ENCODE measurements at regions not wholly inside any gene's neighbourhood (a gene's known extent, or its start where the extent isn't known, plus 50 kb on each side); places are given as distances from the start of the nearest gene placed in this dataset.
"Not testable (repeated sequence)": the region's sequence is repeated elsewhere in the genome, so short reads cannot be mapped to it uniquely, and the experiment has no call there.

DNA sequence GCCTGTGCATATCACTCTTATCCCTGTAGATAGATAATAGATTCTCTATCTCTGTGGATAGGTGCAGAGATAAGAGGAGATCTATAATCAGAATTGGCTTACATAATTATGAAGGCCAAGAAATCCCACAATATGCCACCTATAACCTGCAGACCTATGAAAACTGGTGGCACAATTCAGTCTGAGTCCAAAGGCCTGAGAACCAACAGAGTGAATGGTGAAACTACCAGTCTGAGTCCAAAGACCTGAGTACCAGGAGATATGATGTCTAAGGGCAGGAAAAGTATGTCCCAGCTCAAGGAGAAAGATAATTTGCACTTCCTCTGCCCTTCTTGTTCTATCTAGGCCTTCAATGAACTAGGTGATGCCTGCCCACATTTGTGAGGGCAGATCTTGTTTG lies 54.6 kb upstream of the GOLGA8O start:
- H3K4me1 ChIP-seq (ENCODE audit: control insufficient read depth in 1 of 2, insufficient read depth in 2 of 2, low read length in 2 of 2); H3K27ac ChIP-seq (ENCODE audit: low read depth in 1 of 2, low read length in 2 of 2); intact Hi-C loops (cut with DNase I); ATAC-seq (ENCODE audit: low FRiP score); H3K4me3 ChIP-seq (ENCODE audit: low read length in 2 of 2); DNase-seq; H3K27me3 ChIP-seq (ENCODE audit: control insufficient read depth in 1 of 2, insufficient read depth in 2 of 2, low read length in 1 of 2); H3K9me3 ChIP-seq (ENCODE audit: control insufficient read depth, low read length); H3K36me3 ChIP-seq (ENCODE audit: control insufficient read depth in 1 of 2, insufficient read depth in 2 of 2, low read length in 1 of 2): not testable (repeated sequence)

DNA sequence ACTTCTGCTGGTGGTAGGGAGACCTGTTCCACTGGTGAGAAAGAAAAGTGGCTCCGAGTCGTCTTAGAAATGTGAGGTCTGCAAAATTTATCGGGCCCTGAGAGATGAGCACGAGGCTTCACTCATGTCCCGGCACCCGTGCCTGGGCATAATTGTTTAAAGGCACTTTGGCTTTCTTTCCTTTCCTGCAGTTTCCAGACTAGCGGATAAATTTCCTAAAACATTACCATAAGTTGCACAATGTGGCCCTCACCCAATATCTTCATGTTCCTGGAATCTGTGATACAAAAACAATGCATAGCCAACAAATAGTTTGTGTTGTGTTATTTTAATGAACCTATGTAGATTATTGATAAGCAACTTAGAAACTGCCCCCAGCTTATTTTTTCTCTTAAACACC lies 52.6 kb upstream of the GOLGA8O start:
- H3K4me1 ChIP-seq (ENCODE audit: control insufficient read depth in 1 of 2, insufficient read depth in 2 of 2, low read length in 2 of 2); H3K4me3 ChIP-seq (ENCODE audit: low read length in 2 of 2); H3K27me3 ChIP-seq (ENCODE audit: control insufficient read depth in 1 of 2, insufficient read depth in 2 of 2, low read length in 1 of 2); H3K9me3 ChIP-seq (ENCODE audit: control insufficient read depth, low read length); H3K36me3 ChIP-seq (ENCODE audit: control insufficient read depth in 1 of 2, insufficient read depth in 2 of 2, low read length in 1 of 2); intact Hi-C loops (cut with DNase I); DNase-seq; ATAC-seq (ENCODE audit: low FRiP score); H3K27ac ChIP-seq (ENCODE audit: low read depth in 1 of 2, low read length in 2 of 2): not testable (repeated sequence)
- whole genome bisulfite sequencing, 2 donors = no CpG with 5 or more reads among the region's 7 CpGs

GRCh38 chr15:32506787-32507186 lies 51.4 kb upstream of the GOLGA8O start:
- H3K4me1 ChIP-seq (ENCODE audit: control insufficient read depth in 1 of 2, insufficient read depth in 2 of 2, low read length in 2 of 2); intact Hi-C loops (cut with DNase I); H3K36me3 ChIP-seq (ENCODE audit: control insufficient read depth in 1 of 2, insufficient read depth in 2 of 2, low read length in 1 of 2); H3K4me3 ChIP-seq (ENCODE audit: low read length in 2 of 2); DNase-seq; H3K27me3 ChIP-seq (ENCODE audit: control insufficient read depth in 1 of 2, insufficient read depth in 2 of 2, low read length in 1 of 2); H3K27ac ChIP-seq (ENCODE audit: low read depth in 1 of 2, low read length in 2 of 2); ATAC-seq (ENCODE audit: low FRiP score); H3K9me3 ChIP-seq (ENCODE audit: control insufficient read depth, low read length): not testable (repeated sequence)
- no CpG with 5 or more reads among the region's 2 CpGs for WGBS, 2 donors

DNA sequence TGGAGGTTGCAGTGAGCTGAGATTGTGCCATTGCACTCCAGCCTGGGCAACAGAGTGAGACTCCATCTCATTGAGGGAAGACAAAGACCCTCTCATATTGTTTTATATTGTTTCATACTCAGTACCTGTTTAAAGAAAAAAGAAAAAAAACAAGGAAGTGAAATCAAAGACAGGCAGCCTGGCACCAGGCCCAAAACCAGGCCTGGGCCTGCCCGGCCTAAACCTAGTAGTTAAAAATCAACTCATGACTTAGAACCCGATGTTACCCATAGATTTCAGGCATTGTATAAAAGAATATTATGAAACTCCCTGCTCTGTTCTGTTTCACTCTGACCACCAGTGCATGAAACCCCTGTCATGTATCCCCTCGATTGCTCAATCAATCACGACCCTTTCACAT lies 50.2 kb upstream of the GOLGA8O start:
- ATAC-seq (ENCODE audit: low FRiP score); H3K9me3 ChIP-seq (ENCODE audit: control insufficient read depth, low read length); H3K36me3 ChIP-seq (ENCODE audit: control insufficient read depth in 1 of 2, insufficient read depth in 2 of 2, low read length in 1 of 2); intact Hi-C loops (cut with DNase I); H3K4me1 ChIP-seq (ENCODE audit: control insufficient read depth in 1 of 2, insufficient read depth in 2 of 2, low read length in 2 of 2); DNase-seq; H3K27ac ChIP-seq (ENCODE audit: low read depth in 1 of 2, low read length in 2 of 2); H3K4me3 ChIP-seq (ENCODE audit: low read length in 2 of 2); H3K27me3 ChIP-seq (ENCODE audit: control insufficient read depth in 1 of 2, insufficient read depth in 2 of 2, low read length in 1 of 2): not testable (repeated sequence)
- no CpG with 5 or more reads among the region's 4 CpGs for WGBS, 2 donors
